HK-2 (cell line): ENCODE measurements at regions not wholly inside any gene's neighbourhood (a gene's known extent, or its start where the extent isn't known, plus 50 kb on each side); places are given as distances from the start of the nearest gene placed in this dataset.
"Not testable (repeated sequence)": the region's sequence is repeated elsewhere in the genome, so short reads cannot be mapped to it uniquely, and the experiment has no call there.

ENCODE experiments used
- DNase-seq: peaks from one replicate; pipeline ENCODE4 v3.0.0-alpha.2; 2018; ENCODE audit not compliant: unreplicated experiment

- DNase-seq = no peak
These were observed 58.6 kb upstream of the SLC38A4 start for GRCh38 chr12:46884362-46884761.

GRCh38 chr12:46886541-46887041 lies 60.8 kb upstream of the SLC38A4 start:
- no peak for DNase-seq

- DNase-seq = no peak
These were observed 62.1 kb upstream of the SLC38A4 start for GRCh38 chr12:46887870-46888269.

- DNase-seq = no peak
These were observed 62.8 kb upstream of the SLC38A4 start for GRCh38 chr12:46888568-46888967.

- DNase-seq = no peak
These were observed 65.5 kb upstream of the SLC38A4 start for GRCh38 chr12:46891306-46891705.

- DNase-seq = no peak
These were observed 66.4 kb upstream of the SLC38A4 start for GRCh38 chr12:46892034-46892705.

- DNase-seq = no peak
These were observed 67.1 kb upstream of the SLC38A4 start for GRCh38 chr12:46892887-46893286.

GRCh38 chr12:46893434-46893833 lies 67.6 kb upstream of the SLC38A4 start:
- DNase-seq = no peak

- DNase-seq = no peak
These were observed 69.9 kb upstream of the SLC38A4 start for GRCh38 chr12:46895726-46896125.

- DNase-seq = no peak
These were observed 70.9 kb upstream of the SLC38A4 start for GRCh38 chr12:46896680-46897079.

GRCh38 chr12:46898152-46898931 lies 72.5 kb upstream of the SLC38A4 start:
- DNase-seq = no peak

- no peak for DNase-seq
These were observed 73.2 kb upstream of the SLC38A4 start for GRCh38 chr12:46898989-46899388.

- no peak for DNase-seq
These were observed 75.1 kb upstream of the SLC38A4 start for GRCh38 chr12:46900734-46901463.

GRCh38 chr12:46901464-46902205 lies 75.8 kb upstream of the SLC38A4 start:
- DNase-seq = no peak

GRCh38 chr12:46903058-46903457 lies 77.3 kb upstream of the SLC38A4 start:
- no peak for DNase-seq

GRCh38 chr12:46904406-46905238 lies 78.8 kb upstream of the SLC38A4 start:
- DNase-seq = no peak

GRCh38 chr12:46905239-46905627 lies 79.4 kb upstream of the SLC38A4 start:
- DNase-seq = not testable (repeated sequence)

- DNase-seq = no peak
These were observed 82.0 kb upstream of the SLC38A4 start for GRCh38 chr12:46907791-46908190.

GRCh38 chr12:46908236-46908935 lies 82.6 kb upstream of the SLC38A4 start:
- DNase-seq = no peak

GRCh38 chr12:46908936-46909635 lies 83.3 kb upstream of the SLC38A4 start:
- no peak for DNase-seq
